Panc1 (cell line): ENCODE measurements at regions not wholly inside any gene's neighbourhood (a gene's known extent, or its start where the extent isn't known, plus 50 kb on each side); places are given as distances from the start of the nearest gene placed in this dataset.

Experiments
- POLR2AphosphoS5 ChIP-seq: IDR thresholded peaks from 2 replicates; pipeline ENCODE4 v1.6.1; 2012; ENCODE audit warnings: mild to moderate bottlenecking, low read depth, low read length, moderate library complexity
- TF ChIP-seq, protein P1 (sequence below), 2 experiments: IDR thresholded peaks; 2 replicates each; pipeline ENCODE4 v1.6.1; 2011 to 2012; ENCODE audit warnings: low read depth in 2 of 2, control low read depth in 1 of 2, low read length in 1 of 2, mild to moderate bottlenecking in 1 of 2, moderate library complexity in 1 of 2; ENCODE audit not compliant: insufficient read depth in 1 of 2
- TF ChIP-seq, protein P2 (sequence below): fragments of 450-650 bp; IDR thresholded peaks from 2 replicates; pipeline ENCODE4 v1.5.1; 2017; ENCODE audit warnings: mild to moderate bottlenecking

DNA sequence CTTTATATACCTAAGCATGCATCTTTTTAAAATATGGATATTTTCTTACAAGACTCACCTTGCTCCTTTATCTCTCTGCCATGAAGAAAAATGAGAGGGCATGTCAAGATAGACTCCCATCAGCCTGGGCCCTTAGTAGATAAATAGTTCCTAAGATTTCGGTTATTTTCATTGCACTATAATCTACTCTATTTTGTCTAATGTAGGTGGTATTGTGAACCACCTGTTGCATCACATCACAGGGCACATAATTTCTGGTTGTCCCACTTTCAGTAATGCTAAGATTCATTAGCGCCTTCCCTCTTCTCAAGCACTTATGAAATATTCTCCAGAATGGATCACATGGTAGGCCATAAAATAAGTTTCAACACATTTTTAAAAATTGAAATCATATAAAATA lies 202.5 kb upstream of the ADRA1B start:
- TF ChIP-seq, protein P1, sequence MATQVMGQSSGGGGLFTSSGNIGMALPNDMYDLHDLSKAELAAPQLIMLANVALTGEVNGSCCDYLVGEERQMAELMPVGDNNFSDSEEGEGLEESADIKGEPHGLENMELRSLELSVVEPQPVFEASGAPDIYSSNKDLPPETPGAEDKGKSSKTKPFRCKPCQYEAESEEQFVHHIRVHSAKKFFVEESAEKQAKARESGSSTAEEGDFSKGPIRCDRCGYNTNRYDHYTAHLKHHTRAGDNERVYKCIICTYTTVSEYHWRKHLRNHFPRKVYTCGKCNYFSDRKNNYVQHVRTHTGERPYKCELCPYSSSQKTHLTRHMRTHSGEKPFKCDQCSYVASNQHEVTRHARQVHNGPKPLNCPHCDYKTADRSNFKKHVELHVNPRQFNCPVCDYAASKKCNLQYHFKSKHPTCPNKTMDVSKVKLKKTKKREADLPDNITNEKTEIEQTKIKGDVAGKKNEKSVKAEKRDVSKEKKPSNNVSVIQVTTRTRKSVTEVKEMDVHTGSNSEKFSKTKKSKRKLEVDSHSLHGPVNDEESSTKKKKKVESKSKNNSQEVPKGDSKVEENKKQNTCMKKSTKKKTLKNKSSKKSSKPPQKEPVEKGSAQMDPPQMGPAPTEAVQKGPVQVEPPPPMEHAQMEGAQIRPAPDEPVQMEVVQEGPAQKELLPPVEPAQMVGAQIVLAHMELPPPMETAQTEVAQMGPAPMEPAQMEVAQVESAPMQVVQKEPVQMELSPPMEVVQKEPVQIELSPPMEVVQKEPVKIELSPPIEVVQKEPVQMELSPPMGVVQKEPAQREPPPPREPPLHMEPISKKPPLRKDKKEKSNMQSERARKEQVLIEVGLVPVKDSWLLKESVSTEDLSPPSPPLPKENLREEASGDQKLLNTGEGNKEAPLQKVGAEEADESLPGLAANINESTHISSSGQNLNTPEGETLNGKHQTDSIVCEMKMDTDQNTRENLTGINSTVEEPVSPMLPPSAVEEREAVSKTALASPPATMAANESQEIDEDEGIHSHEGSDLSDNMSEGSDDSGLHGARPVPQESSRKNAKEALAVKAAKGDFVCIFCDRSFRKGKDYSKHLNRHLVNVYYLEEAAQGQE (IDR thresholded peaks at IDR 0.05; ENCODE audit: insufficient read depth in 1 of 2, low read depth in 2 of 2, low read length in 1 of 2) = no peak
- TF ChIP-seq POLR2AphosphoS5 = no peak
- TF ChIP-seq, protein P2, sequence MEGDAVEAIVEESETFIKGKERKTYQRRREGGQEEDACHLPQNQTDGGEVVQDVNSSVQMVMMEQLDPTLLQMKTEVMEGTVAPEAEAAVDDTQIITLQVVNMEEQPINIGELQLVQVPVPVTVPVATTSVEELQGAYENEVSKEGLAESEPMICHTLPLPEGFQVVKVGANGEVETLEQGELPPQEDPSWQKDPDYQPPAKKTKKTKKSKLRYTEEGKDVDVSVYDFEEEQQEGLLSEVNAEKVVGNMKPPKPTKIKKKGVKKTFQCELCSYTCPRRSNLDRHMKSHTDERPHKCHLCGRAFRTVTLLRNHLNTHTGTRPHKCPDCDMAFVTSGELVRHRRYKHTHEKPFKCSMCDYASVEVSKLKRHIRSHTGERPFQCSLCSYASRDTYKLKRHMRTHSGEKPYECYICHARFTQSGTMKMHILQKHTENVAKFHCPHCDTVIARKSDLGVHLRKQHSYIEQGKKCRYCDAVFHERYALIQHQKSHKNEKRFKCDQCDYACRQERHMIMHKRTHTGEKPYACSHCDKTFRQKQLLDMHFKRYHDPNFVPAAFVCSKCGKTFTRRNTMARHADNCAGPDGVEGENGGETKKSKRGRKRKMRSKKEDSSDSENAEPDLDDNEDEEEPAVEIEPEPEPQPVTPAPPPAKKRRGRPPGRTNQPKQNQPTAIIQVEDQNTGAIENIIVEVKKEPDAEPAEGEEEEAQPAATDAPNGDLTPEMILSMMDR = no peak
